ENCODE measurements at regions not wholly inside any gene's neighbourhood (a gene's known extent, or its start where the extent isn't known, plus 50 kb on each side); places are given as distances from the start of the nearest gene placed in this dataset.

DNA sequence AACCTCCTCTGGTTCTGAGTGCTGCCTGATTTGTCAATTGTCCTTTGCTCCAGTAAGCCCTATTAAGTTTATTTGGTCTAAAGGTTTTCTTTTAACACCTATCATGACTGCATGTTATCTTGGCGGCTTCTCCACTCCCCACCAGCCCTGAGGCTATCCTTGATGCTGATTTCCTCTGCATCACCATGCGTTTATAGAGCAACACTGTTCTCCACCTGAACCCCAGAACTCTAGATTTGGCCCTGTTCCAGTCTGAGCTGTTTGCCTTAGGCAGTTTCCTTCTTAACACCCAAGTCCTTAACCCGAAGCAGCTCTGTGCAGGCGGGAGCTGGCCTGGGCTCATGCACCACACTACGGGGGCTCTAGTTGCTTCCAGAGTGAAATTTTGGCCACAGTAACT lies 98.2 kb upstream of the NPAS2 start:
- no peak overlapping the region for H2AFZ ChIP-seq (ENCODE audit: low read length)
- TF ChIP-seq, protein P1, sequence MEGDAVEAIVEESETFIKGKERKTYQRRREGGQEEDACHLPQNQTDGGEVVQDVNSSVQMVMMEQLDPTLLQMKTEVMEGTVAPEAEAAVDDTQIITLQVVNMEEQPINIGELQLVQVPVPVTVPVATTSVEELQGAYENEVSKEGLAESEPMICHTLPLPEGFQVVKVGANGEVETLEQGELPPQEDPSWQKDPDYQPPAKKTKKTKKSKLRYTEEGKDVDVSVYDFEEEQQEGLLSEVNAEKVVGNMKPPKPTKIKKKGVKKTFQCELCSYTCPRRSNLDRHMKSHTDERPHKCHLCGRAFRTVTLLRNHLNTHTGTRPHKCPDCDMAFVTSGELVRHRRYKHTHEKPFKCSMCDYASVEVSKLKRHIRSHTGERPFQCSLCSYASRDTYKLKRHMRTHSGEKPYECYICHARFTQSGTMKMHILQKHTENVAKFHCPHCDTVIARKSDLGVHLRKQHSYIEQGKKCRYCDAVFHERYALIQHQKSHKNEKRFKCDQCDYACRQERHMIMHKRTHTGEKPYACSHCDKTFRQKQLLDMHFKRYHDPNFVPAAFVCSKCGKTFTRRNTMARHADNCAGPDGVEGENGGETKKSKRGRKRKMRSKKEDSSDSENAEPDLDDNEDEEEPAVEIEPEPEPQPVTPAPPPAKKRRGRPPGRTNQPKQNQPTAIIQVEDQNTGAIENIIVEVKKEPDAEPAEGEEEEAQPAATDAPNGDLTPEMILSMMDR (IDR thresholded peaks at IDR 0.05; ENCODE audit: low read length): no peak
- TF ChIP-seq EZH2 (IDR thresholded peaks at IDR 0.05; ENCODE audit: borderline replicate concordance, low read length): no peak
- no peaks in the 10 kb centered on the region for H4K20me1 ChIP-seq (ENCODE audit: insufficient read depth, low read length)

DNA sequence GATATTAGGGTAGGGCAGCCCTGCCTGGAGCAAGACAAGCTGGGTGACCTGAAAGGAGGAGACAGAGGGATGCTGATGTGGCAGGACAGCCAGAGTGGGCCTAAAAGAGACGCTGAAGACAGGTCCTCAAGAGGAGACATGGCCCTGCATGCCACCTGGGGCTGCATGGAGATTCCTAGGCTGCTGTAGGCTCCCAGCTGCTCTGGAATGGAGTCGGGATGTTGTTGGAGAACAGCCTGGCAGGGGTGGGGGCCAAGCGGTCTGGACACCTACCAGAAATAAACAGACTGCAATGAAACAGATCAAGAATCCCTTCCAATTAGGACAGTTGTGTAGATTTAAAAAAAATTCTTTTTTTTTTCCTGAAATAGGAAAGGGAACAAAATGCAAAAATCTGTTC lies 97.8 kb upstream of the NPAS2 start:
- Histone ChIP-seq H3K27ac (ENCODE audit: low read depth, low read length, poor library complexity, severe bottlenecking) (no peak overlapping the region), H3K36me3 (ENCODE audit: insufficient read depth, low read length) (no peaks in the 10 kb centered on the region), H3K9me2 (ENCODE audit: low read depth, low read length) (no peaks in the 10 kb centered on the region), H3K4me2 (ENCODE audit: low read length) (no peak overlapping the region), H3K4me3 (ENCODE audit: low read depth, low read length, poor library complexity, severe bottlenecking) (no peak overlapping the region), H3K27me3 (ENCODE audit: insufficient read depth, low read length) (peaks cover 13% of the 10 kb centered on the region), H3K9ac (ENCODE audit: low read length) (no peak overlapping the region), H3K4me1 (ENCODE audit: insufficient read depth, low read length, severe bottlenecking) (no peaks in the 10 kb centered on the region), H3K79me2 (ENCODE audit: insufficient read depth, low read length) (no peaks in the 10 kb centered on the region), H4K20me1 (ENCODE audit: insufficient read depth, low read length) (no peaks in the 10 kb centered on the region), H2AFZ (ENCODE audit: low read length) (no peak overlapping the region), H3F3A (ENCODE audit: insufficient read depth, low read length) (no peaks in the 10 kb centered on the region), H3K9me3 (ENCODE audit: low read length) (no peaks in the 10 kb centered on the region)
- TF ChIP-seq EZH2 (IDR thresholded peaks at IDR 0.05; ENCODE audit: borderline replicate concordance, low read length): no peak
- TF ChIP-seq, protein P1 (IDR thresholded peaks at IDR 0.05; ENCODE audit: low read length): no peak

More for the DNA sequence above, 98.2 kb upstream of the NPAS2 start:
- Histone ChIP-seq H3K9ac (ENCODE audit: low read length) (no peak overlapping the region), H3K9me2 (ENCODE audit: low read depth, low read length) (no peaks in the 10 kb centered on the region), H3K27me3 (ENCODE audit: insufficient read depth, low read length) (peaks cover 13% of the 10 kb centered on the region), H3K36me3 (ENCODE audit: insufficient read depth, low read length) (no peaks in the 10 kb centered on the region), H3K27ac (ENCODE audit: low read depth, low read length, poor library complexity, severe bottlenecking) (no peak overlapping the region), H3F3A (ENCODE audit: insufficient read depth, low read length) (no peaks in the 10 kb centered on the region), H3K9me3 (ENCODE audit: low read length) (no peaks in the 10 kb centered on the region), H3K4me1 (ENCODE audit: insufficient read depth, low read length, severe bottlenecking) (no peaks in the 10 kb centered on the region), H3K79me2 (ENCODE audit: insufficient read depth, low read length) (no peaks in the 10 kb centered on the region), H3K4me2 (ENCODE audit: low read length) (no peak overlapping the region), H3K4me3 (ENCODE audit: low read depth, low read length, poor library complexity, severe bottlenecking) (no peak overlapping the region)

DNA sequence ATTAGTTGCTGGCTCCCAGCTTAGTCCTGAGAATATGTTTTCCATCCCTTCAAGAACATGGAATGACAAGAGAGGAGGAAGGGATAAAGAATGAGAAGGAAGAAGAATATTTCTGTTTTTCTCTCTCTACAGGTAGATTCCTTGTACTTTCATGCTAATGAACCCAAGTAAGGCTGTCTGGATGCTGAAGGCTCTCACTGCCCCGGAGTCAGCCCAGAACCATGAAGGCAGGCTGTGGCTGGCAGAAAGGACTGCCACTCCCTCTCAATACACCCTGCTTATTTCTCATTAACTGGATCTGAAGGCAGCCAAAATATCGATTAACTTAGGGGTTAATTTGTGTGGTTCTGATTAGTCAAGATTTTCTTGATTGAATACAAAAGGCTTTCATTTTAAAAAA lies 93.1 kb upstream of the NPAS2 start:
- H3K4me1 ChIP-seq (ENCODE audit: insufficient read depth, low read length, severe bottlenecking): no peaks in the 10 kb centered on the region
- H3K79me2 ChIP-seq (ENCODE audit: insufficient read depth, low read length): no peaks in the 10 kb centered on the region
- H4K20me1 ChIP-seq (ENCODE audit: insufficient read depth, low read length): no peaks in the 10 kb centered on the region
- H3K27me3 ChIP-seq (ENCODE audit: insufficient read depth, low read length): peaks cover 7% of the 10 kb centered on the region; the same call in 1 of the 2 replicates
- H3K9me2 ChIP-seq (ENCODE audit: low read depth, low read length): no peaks in the 10 kb centered on the region
- no peaks in the 10 kb centered on the region for H3F3A ChIP-seq (ENCODE audit: insufficient read depth, low read length)
- no peaks in the 10 kb centered on the region for H3K36me3 ChIP-seq (ENCODE audit: insufficient read depth, low read length)
- no peak for TF ChIP-seq EZH2 (IDR thresholded peaks at IDR 0.05; ENCODE audit: borderline replicate concordance, low read length)
- TF ChIP-seq, protein P1 (IDR thresholded peaks at IDR 0.05; ENCODE audit: low read length): no peak
- H3K4me3 ChIP-seq (ENCODE audit: low read depth, low read length, poor library complexity, severe bottlenecking): no peak overlapping the region
- H2AFZ ChIP-seq (ENCODE audit: low read length): no peak overlapping the region
- H3K9ac ChIP-seq (ENCODE audit: low read length): no peak overlapping the region
- no peaks in the 10 kb centered on the region for H3K9me3 ChIP-seq (ENCODE audit: low read length)
- H3K4me2 ChIP-seq (ENCODE audit: low read length): no peak overlapping the region
- no peak overlapping the region for H3K27ac ChIP-seq (ENCODE audit: low read depth, low read length, poor library complexity, severe bottlenecking)

Measured in OCI-LY1 (cell line).